ENCODE measurements at regions not wholly inside any gene's neighbourhood (a gene's known extent, or its start where the extent isn't known, plus 50 kb on each side); places are given as distances from the start of the nearest gene placed in this dataset.

- H3K9me3 ChIP-seq (ENCODE audit: insufficient read depth, low read length): no peaks in the 10 kb centered on the region
- no peaks in the 10 kb centered on the region for H3K9me2 ChIP-seq (replicated peaks; ENCODE audit: insufficient read depth, low read length)
- TF ChIP-seq EZH2phosphoT487 (conservative IDR thresholded peaks at IDR 0.05; ENCODE audit: low read length): no peak
- TF ChIP-seq CTCF (IDR thresholded peaks at IDR 0.05; ENCODE audit: insufficient read depth, low read length, poor library complexity, severe bottlenecking): no peak
- no peaks in the 10 kb centered on the region for H3K27me3 ChIP-seq (ENCODE audit: low read length)
- H3F3A ChIP-seq (ENCODE audit: insufficient read depth): no peaks in the 10 kb centered on the region
- H4K20me1 ChIP-seq (ENCODE audit: low read depth, low read length): no peaks in the 10 kb centered on the region
- no peak overlapping the region for H2AFZ ChIP-seq (ENCODE audit: low read depth, low read length, severe bottlenecking)
- no peaks in the 10 kb centered on the region for H3K36me3 ChIP-seq (ENCODE audit: low read length)
- H3K4me3 ChIP-seq (ENCODE audit: insufficient read depth, low read length, poor library complexity, severe bottlenecking): no peak overlapping the region
- H3K4me2 ChIP-seq (ENCODE audit: low read depth, low read length, poor library complexity, severe bottlenecking): no peak overlapping the region
- no peak overlapping the region for H3K27ac ChIP-seq (ENCODE audit: low read depth, low read length)
- H3K9ac ChIP-seq (ENCODE audit: low read length): no peak overlapping the region
- no peaks in the 10 kb centered on the region for H3K79me2 ChIP-seq (ENCODE audit: insufficient read depth, low read length)
Observed at GRCh38 chr4:135007400-135007799, 805.8 kb upstream of the PABPC4L start.

GRCh38 chr4:134999169-134999568, 797.6 kb upstream of the PABPC4L start:
- no peak for TF ChIP-seq CTCF (IDR thresholded peaks at IDR 0.05; ENCODE audit: insufficient read depth, low read length, poor library complexity, severe bottlenecking)
- TF ChIP-seq EZH2phosphoT487 (conservative IDR thresholded peaks at IDR 0.05; ENCODE audit: low read length): no peak
- H3K36me3 ChIP-seq (ENCODE audit: low read length): no peaks in the 10 kb centered on the region
- no peaks in the 10 kb centered on the region for H3K9me3 ChIP-seq (ENCODE audit: insufficient read depth, low read length)
- no peaks in the 10 kb centered on the region for H3K9me2 ChIP-seq (replicated peaks; ENCODE audit: insufficient read depth, low read length)
- no peaks in the 10 kb centered on the region for H4K20me1 ChIP-seq (ENCODE audit: low read depth, low read length)
- H2AFZ ChIP-seq (ENCODE audit: low read depth, low read length, severe bottlenecking): no peak overlapping the region
- H3K4me3 ChIP-seq (ENCODE audit: insufficient read depth, low read length, poor library complexity, severe bottlenecking): no peak overlapping the region
- no peaks in the 10 kb centered on the region for H3K27me3 ChIP-seq (ENCODE audit: low read length)
- no peak overlapping the region for H3K4me2 ChIP-seq (ENCODE audit: low read depth, low read length, poor library complexity, severe bottlenecking)
- H3K79me2 ChIP-seq (ENCODE audit: insufficient read depth, low read length): no peaks in the 10 kb centered on the region
- no peak overlapping the region for H3K27ac ChIP-seq (ENCODE audit: low read depth, low read length)
- H3F3A ChIP-seq (ENCODE audit: insufficient read depth): no peaks in the 10 kb centered on the region
- no peak overlapping the region for H3K9ac ChIP-seq (ENCODE audit: low read length)

- Histone ChIP-seq H3K4me2 (ENCODE audit: low read depth, low read length, poor library complexity, severe bottlenecking) (no peak overlapping the region), H3K9me2 (replicated peaks; ENCODE audit: insufficient read depth, low read length) (no peaks in the 10 kb centered on the region), H3F3A (ENCODE audit: insufficient read depth) (no peaks in the 10 kb centered on the region), H3K4me3 (ENCODE audit: insufficient read depth, low read length, poor library complexity, severe bottlenecking) (no peak overlapping the region), H3K36me3 (ENCODE audit: low read length) (no peaks in the 10 kb centered on the region), H2AFZ (ENCODE audit: low read depth, low read length, severe bottlenecking) (no peak overlapping the region), H3K27me3 (ENCODE audit: low read length) (no peaks in the 10 kb centered on the region), H3K9ac (ENCODE audit: low read length) (no peak overlapping the region), H3K79me2 (ENCODE audit: insufficient read depth, low read length) (no peaks in the 10 kb centered on the region), H3K9me3 (ENCODE audit: insufficient read depth, low read length) (no peaks in the 10 kb centered on the region), H3K27ac (ENCODE audit: low read depth, low read length) (no peak overlapping the region), H4K20me1 (ENCODE audit: low read depth, low read length) (no peaks in the 10 kb centered on the region)
- TF ChIP-seq CTCF (IDR thresholded peaks at IDR 0.05; ENCODE audit: insufficient read depth, low read length, poor library complexity, severe bottlenecking) (no peak), EZH2phosphoT487 (conservative IDR thresholded peaks at IDR 0.05; ENCODE audit: low read length) (no peak)
Observed at GRCh38 chr4:134961963-134962362, 760.4 kb upstream of the PABPC4L start.

Data from SU-DHL-6 (cell line).